Midbrain (tissue), 1 donor: ENCODE measurements at regions not wholly inside any gene's neighbourhood (a gene's known extent, or its start where the extent isn't known, plus 50 kb on each side); places are given as distances from the start of the nearest gene placed in this dataset.

Source experiments
- DNase-seq: peaks from one replicate; lab custom pipeline; 2025; lab: John Stamatoyannopoulos, UW

DNA sequence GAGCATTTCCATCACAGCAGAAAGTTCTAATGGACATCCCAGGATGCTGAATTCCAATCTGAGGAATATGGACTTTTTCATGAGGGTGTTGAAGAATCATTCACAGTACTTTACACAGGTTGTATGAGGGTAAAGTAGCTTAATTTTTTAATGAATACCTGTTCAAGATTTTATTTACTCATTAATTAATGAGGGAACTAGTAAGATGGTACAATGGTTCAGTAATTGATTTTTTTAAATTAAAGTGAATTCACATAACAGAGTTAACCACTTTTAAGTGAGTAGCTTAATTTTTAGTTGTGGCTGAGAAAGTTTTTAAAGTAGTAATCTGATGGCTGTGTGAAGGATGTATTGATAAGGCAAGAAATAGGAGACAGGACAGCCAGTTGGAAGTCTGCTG lies 266.5 kb downstream of the GFRA1 start:
- no peak for DNase-seq

DNA sequence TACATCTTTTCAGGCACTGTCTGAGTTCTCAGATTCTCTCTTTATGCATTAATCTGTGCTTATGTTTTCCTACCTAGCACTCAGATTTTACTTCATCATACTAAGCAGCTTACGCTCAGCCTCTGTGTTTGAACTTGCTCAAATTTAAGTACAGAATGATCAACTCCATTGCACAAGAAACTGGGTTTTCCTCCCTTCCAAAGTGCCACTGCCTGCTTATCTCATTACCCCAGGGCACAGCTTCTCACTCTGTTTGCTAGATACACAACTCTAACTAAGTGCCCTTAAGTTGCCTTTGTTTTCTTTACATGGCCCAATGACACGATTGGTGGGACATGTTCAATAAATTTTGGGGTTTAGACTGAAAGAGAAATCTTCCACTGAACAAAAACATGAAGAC lies 267.7 kb downstream of the GFRA1 start:
- DNase-seq: no peak

DNA sequence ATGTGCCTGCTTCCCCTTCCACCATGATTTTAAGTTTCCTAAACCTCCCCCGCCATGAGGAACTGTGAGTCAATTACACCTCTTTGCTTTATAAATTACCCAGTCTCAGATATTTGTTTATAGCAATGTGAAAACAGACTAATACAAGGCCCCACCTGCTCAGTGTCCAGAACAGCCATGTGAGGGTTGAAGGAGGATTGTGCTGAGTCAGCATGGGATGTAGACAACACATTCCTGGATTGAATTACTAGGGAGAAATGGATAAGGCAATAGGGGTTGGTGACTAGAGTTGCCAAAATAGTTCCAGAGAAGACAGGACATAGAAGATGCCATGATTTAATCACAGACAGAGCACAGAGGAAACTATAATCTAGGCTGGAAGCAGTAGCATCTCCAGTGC lies 270.3 kb downstream of the GFRA1 start:
- DNase-seq: no peak

DNA sequence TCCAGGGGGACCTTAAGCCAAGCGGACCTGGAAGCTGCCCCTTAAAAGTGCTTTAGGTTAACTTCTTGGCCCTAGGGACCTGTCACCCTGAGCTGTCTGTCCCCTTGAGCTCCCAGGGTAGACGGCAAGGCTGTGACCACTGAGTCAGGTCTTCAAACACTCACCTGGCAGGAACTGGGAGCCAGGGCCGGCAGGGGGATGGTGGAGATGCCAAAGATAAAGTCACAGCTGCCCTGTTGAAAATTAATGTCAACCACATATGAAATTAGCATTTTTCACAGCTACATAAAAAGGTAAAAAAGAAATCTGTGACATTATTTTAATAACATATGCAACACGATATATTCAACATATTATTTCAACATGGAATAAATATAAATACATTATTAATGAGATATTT lies 271.0 kb downstream of the GFRA1 start:
- DNase-seq: no peak

DNA sequence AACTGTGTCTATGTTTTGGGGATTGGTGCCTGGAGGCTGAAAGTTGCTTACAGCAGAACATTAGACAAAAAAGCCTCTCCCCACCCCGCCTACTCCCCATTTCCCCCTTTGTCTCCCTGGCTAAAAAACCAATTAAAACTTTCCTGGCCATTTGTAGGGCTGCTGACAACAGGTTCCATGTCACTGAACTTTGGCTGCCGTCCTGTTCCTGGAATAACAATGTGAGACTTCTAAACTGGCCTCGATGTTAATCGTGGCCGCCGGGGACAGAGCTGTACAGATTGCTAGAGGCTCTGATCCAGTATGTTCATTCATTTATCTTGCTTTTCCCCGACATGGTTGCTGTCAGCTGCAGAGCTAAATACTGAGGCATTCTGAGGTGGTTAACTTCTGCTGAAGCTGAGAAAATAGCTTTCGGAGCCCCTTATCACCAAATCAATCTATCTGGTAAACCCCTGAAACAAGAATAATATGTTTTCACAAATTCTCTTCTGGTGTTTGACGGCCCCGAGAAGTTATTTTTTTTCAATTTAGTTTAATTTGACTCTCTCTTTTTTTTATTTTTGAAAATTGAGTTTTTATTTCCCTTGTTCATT lies 271.6 kb downstream of the GFRA1 start:
- peak; percentile 2 for DNase-seq

DNA sequence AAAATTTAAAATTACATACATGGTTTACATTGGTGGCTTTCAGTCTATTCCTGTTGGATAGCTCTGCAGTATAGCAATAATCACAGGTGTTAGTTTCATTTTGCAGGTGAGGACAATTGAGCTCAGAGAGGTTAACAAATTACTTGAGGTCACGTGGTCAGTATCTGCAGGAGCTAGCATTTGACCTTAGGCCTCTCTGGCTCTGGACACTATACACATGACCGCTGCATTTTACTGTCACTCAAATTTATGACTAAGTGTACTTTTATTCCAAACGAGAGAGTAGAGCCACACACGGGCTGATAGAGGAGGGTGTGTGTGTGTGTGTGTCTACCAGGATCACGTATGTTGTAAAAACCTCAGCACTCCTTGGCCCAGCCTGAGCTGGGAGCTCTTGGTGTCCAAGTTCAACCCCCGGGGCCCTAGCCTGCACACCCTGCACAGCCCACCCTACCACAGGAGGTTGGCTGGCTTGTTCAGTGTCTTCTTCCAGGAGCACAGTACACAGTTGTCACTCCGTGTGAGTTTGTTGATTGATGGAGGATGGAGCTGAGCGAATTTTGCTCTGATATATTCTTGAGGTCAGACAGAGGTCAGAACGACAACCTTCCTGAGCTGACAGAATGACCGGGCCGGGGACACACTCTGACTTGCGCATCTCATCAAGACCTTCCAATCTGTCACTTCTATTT lies 272.7 kb downstream of the GFRA1 start:
- DNase-seq: no peak
